HEK293T (cell line): ENCODE measurements at regions not wholly inside any gene's neighbourhood (a gene's known extent, or its start where the extent isn't known, plus 50 kb on each side); places are given as distances from the start of the nearest gene placed in this dataset.
"Not testable (repeated sequence)": the region's sequence is repeated elsewhere in the genome, so short reads cannot be mapped to it uniquely, and the experiment has no call there.

Experiments used
- ARNT ChIP-seq: fragments of 450-650 bp; IDR thresholded peaks from 2 replicates; pipeline ENCODE4 v1.6.1; 2017; ENCODE audit warnings: mild to moderate bottlenecking
- BHLHE40 ChIP-seq: fragments of 450-650 bp; IDR thresholded peaks from 2 replicates; pipeline ENCODE4 v1.6.1; 2016; ENCODE audit warnings: mild to moderate bottlenecking, moderate library complexity, borderline replicate concordance
- ELF4 ChIP-seq: fragments of 450-650 bp; IDR thresholded peaks from 2 replicates; pipeline ENCODE4 v1.6.1; 2017; ENCODE audit warnings: antibody characterized with exemption
- FOXA1 ChIP-seq: fragments of 450-650 bp; IDR thresholded peaks from 2 replicates; pipeline ENCODE4 v1.6.1; 2016; ENCODE audit warnings: mild to moderate bottlenecking
- FOXK2 ChIP-seq: fragments of 450-650 bp; IDR thresholded peaks from 2 replicates; pipeline ENCODE4 v1.6.1; 2016; ENCODE audit warnings: mild to moderate bottlenecking
- FOXM1 ChIP-seq: fragments of 450-650 bp; IDR thresholded peaks from 2 replicates; pipeline ENCODE4 v1.6.1; 2017; ENCODE audit warnings: mild to moderate bottlenecking, borderline replicate concordance
- HDGF ChIP-seq: fragments of 450-650 bp; IDR thresholded peaks from 2 replicates; pipeline ENCODE4 v1.6.1; 2017; ENCODE audit warnings: antibody characterized with exemption, borderline replicate concordance
- L3MBTL2 ChIP-seq: fragments of 450-650 bp; conservative IDR thresholded peaks from 2 replicates; pipeline ENCODE4 v1.6.1; 2016; ENCODE audit warnings: mild to moderate bottlenecking
- LEF1 ChIP-seq: fragments of 450-650 bp; IDR thresholded peaks from 2 replicates; pipeline ENCODE4 v1.6.1; 2017; ENCODE audit warnings: mild to moderate bottlenecking, borderline replicate concordance
- NFRKB ChIP-seq: fragments of 450-650 bp; IDR thresholded peaks from 2 replicates; pipeline ENCODE4 v1.6.1; 2016; ENCODE audit warnings: mild to moderate bottlenecking, moderate library complexity
- PKNOX1 ChIP-seq: fragments of 450-650 bp; IDR thresholded peaks from 2 replicates; pipeline ENCODE4 v1.6.1; 2016
- SP1 ChIP-seq: fragments of 450-650 bp; IDR thresholded peaks from 2 replicates; pipeline ENCODE4 v1.6.1; 2017
- SUZ12 ChIP-seq: fragments of 450-650 bp; IDR thresholded peaks from 2 replicates; pipeline ENCODE4 v1.6.1; 2016; ENCODE audit warnings: mild to moderate bottlenecking
- TARDBP ChIP-seq: fragments of 450-650 bp; IDR thresholded peaks from 2 replicates; pipeline ENCODE4 v1.6.1; 2016

GRCh38 chr11:127772938-127773337 is 772.4 kb upstream of the KIRREL3 start:
- not testable (repeated sequence) for TF ChIP-seq FOXK2, SUZ12, PKNOX1, FOXM1, SP1, NFRKB, LEF1, TARDBP, ELF4, HDGF, FOXA1, L3MBTL2, ARNT, BHLHE40
